WTC11 (cell line): ENCODE measurements at regions not wholly inside any gene's neighbourhood (a gene's known extent, or its start where the extent isn't known, plus 50 kb on each side); places are given as distances from the start of the nearest gene placed in this dataset.
"Not testable (repeated sequence)": the region's sequence is repeated elsewhere in the genome, so short reads cannot be mapped to it uniquely, and the experiment has no call there.

Source experiments
- ATAC-seq: fragments of 200-7000 bp; cut with Tn5 transposase; 2 replicates; pipeline ENCODE4 v1.10.0; 2021; ENCODE audit warnings: mild to moderate bottlenecking, moderate library complexity
- CTCF ChIA-PET: fragments of 300-600 bp; sonication (Branson Sonifier 250); formaldehyde crosslinking; loops from one replicate; lab custom pipeline; 2021; ENCODE audit warnings: antibody characterized with exemption; lab: Charles Lee
- POLR2A ChIA-PET: fragments of 350-600 bp; sonication (Branson Sonifier 250); formaldehyde crosslinking; loops from one replicate; lab custom pipeline; 2021; ENCODE audit warnings: antibody characterized with exemption; lab: Charles Lee
- DNase-seq: peaks from one replicate; pipeline ENCODE4 v3.0.0; 2021; ENCODE audit warnings: low spot score
- H3K27ac Mint-ChIP-seq: 2 replicates; pipeline ENCODE4 v1.8.0; 2021; ENCODE audit warnings: mixed read lengths
- H3K27me3 Mint-ChIP-seq: 2 replicates; pipeline ENCODE4 v1.8.0; 2021; ENCODE audit warnings: low read depth, mild to moderate bottlenecking, moderate library complexity, mixed read lengths
- H3K36me3 Mint-ChIP-seq: 2 replicates; pipeline ENCODE4 v1.8.0; 2021; ENCODE audit warnings: mixed read lengths
- H3K4me1 Mint-ChIP-seq: 2 replicates; pipeline ENCODE4 v1.8.0; 2022; ENCODE audit warnings: mixed read lengths
- H3K4me3 Mint-ChIP-seq: 2 replicates; pipeline ENCODE4 v1.8.0; 2021; ENCODE audit warnings: mild to moderate bottlenecking, moderate library complexity, mixed read lengths
- H3K9me3 Mint-ChIP-seq: 2 replicates; pipeline ENCODE4 v1.8.0; 2021; ENCODE audit warnings: mixed read lengths
- ATF2 ChIP-seq: sonication (generic); formaldehyde crosslinking; IDR thresholded peaks from 2 replicates; pipeline ENCODE4 v1.8.1; 2022; ENCODE audit warnings: low read depth, missing genetic modification reagents, borderline replicate concordance
- ATF3 ChIP-seq: sonication (generic); formaldehyde crosslinking; conservative IDR thresholded peaks from 2 replicates; pipeline ENCODE4 v1.8.1; 2022; ENCODE audit warnings: mild to moderate bottlenecking, missing genetic modification reagents
- EMX1 ChIP-seq: fragments of 250-450 bp; sonication (Bioruptor Pico); IDR thresholded peaks from 2 replicates; pipeline ENCODE4 v1.8.0; 2021; ENCODE audit warnings: mild to moderate bottlenecking
- ETV6 ChIP-seq: sonication (generic); formaldehyde crosslinking; IDR thresholded peaks from 2 replicates; pipeline ENCODE4 v1.8.1; 2022; ENCODE audit warnings: mild to moderate bottlenecking, missing genetic modification reagents
- FOXJ3 ChIP-seq: sonication (generic); formaldehyde crosslinking; IDR thresholded peaks from 2 replicates; pipeline ENCODE4 v1.9.0; 2021; ENCODE audit warnings: missing genetic modification reagents, mild to moderate bottlenecking, borderline replicate concordance
- NFE2L1 ChIP-seq: sonication (generic); formaldehyde crosslinking; IDR thresholded peaks from 2 replicates; pipeline ENCODE4 v1.8.1; 2023; ENCODE audit warnings: missing genetic modification reagents
- NFYB ChIP-seq: sonication (generic); formaldehyde crosslinking; conservative IDR thresholded peaks from 2 replicates; pipeline ENCODE4 v1.8.0; 2022; ENCODE audit warnings: low read depth, missing genetic modification reagents
- TCF7 ChIP-seq: sonication (generic); formaldehyde crosslinking; IDR thresholded peaks from 2 replicates; pipeline ENCODE4 v1.8.0; 2022; ENCODE audit warnings: mild to moderate bottlenecking, low read depth, missing genetic modification reagents, moderate library complexity
- ZBTB43 ChIP-seq: sonication (generic); formaldehyde crosslinking; IDR thresholded peaks from 2 replicates; pipeline ENCODE4 v1.8.1; 2023; ENCODE audit warnings: mild to moderate bottlenecking, missing genetic modification reagents
- ZNF416 ChIP-seq: fragments of 250-450 bp; sonication (Bioruptor Pico); IDR thresholded peaks from 2 replicates; pipeline ENCODE4 v1.9.0; 2021; ENCODE audit warnings: mild to moderate bottlenecking, inconsistent platforms
- TF ChIP-seq, protein P1 (sequence below): fragments of 250-450 bp; sonication (Bioruptor Pico); IDR thresholded peaks from 2 replicates; pipeline ENCODE4 v1.9.0; 2021; ENCODE audit warnings: mild to moderate bottlenecking, borderline replicate concordance
- TF ChIP-seq, protein P2 (sequence below): fragments of 250-450 bp; sonication (Bioruptor Pico); IDR thresholded peaks from 2 replicates; pipeline ENCODE4 v1.9.0; 2021; ENCODE audit warnings: mild to moderate bottlenecking
- TF ChIP-seq, protein P3 (sequence below): sonication (generic); formaldehyde crosslinking; IDR thresholded peaks from 2 replicates; pipeline ENCODE4 v1.8.1; 2023; ENCODE audit warnings: mild to moderate bottlenecking, missing genetic modification reagents

GRCh38 chr22:48482771-48483170, 1344.9 kb downstream of the BRD1 start:
- no peak overlapping the region for H3K27ac Mint-ChIP-seq
- H3K36me3 Mint-ChIP-seq, result no peaks in the 10 kb centered on the region
- ChIA-PET POLR2A (no interaction called here), CTCF (no interaction called here)
- DNase-seq (no peak), ATAC-seq (no peak)
- no peak overlapping the region for H3K4me3 Mint-ChIP-seq
- TF ChIP-seq ATF3 (CRISPR knock-in tag) (no peak), ETV6 (no peak), ZBTB43 (CRISPR knock-in tag) (no peak), ATF2 (CRISPR knock-in tag) (no peak), NFE2L1 (CRISPR knock-in tag) (no peak), ZNF416 (CRISPR knock-in tag) (no peak), FOXJ3 (CRISPR knock-in tag) (no peak), TCF7 (CRISPR knock-in tag) (no peak), EMX1 (no peak), NFYB (CRISPR knock-in tag) (no peak)
- TF ChIP-seq, protein P1, sequence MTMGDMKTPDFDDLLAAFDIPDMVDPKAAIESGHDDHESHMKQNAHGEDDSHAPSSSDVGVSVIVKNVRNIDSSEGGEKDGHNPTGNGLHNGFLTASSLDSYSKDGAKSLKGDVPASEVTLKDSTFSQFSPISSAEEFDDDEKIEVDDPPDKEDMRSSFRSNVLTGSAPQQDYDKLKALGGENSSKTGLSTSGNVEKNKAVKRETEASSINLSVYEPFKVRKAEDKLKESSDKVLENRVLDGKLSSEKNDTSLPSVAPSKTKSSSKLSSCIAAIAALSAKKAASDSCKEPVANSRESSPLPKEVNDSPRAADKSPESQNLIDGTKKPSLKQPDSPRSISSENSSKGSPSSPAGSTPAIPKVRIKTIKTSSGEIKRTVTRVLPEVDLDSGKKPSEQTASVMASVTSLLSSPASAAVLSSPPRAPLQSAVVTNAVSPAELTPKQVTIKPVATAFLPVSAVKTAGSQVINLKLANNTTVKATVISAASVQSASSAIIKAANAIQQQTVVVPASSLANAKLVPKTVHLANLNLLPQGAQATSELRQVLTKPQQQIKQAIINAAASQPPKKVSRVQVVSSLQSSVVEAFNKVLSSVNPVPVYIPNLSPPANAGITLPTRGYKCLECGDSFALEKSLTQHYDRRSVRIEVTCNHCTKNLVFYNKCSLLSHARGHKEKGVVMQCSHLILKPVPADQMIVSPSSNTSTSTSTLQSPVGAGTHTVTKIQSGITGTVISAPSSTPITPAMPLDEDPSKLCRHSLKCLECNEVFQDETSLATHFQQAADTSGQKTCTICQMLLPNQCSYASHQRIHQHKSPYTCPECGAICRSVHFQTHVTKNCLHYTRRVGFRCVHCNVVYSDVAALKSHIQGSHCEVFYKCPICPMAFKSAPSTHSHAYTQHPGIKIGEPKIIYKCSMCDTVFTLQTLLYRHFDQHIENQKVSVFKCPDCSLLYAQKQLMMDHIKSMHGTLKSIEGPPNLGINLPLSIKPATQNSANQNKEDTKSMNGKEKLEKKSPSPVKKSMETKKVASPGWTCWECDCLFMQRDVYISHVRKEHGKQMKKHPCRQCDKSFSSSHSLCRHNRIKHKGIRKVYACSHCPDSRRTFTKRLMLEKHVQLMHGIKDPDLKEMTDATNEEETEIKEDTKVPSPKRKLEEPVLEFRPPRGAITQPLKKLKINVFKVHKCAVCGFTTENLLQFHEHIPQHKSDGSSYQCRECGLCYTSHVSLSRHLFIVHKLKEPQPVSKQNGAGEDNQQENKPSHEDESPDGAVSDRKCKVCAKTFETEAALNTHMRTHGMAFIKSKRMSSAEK (CRISPR knock-in tag), result no peak
- TF ChIP-seq, protein P2, sequence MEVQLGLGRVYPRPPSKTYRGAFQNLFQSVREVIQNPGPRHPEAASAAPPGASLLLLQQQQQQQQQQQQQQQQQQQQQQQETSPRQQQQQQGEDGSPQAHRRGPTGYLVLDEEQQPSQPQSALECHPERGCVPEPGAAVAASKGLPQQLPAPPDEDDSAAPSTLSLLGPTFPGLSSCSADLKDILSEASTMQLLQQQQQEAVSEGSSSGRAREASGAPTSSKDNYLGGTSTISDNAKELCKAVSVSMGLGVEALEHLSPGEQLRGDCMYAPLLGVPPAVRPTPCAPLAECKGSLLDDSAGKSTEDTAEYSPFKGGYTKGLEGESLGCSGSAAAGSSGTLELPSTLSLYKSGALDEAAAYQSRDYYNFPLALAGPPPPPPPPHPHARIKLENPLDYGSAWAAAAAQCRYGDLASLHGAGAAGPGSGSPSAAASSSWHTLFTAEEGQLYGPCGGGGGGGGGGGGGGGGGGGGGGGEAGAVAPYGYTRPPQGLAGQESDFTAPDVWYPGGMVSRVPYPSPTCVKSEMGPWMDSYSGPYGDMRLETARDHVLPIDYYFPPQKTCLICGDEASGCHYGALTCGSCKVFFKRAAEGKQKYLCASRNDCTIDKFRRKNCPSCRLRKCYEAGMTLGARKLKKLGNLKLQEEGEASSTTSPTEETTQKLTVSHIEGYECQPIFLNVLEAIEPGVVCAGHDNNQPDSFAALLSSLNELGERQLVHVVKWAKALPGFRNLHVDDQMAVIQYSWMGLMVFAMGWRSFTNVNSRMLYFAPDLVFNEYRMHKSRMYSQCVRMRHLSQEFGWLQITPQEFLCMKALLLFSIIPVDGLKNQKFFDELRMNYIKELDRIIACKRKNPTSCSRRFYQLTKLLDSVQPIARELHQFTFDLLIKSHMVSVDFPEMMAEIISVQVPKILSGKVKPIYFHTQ (CRISPR knock-in tag), result no peak
- TF ChIP-seq, protein P3, sequence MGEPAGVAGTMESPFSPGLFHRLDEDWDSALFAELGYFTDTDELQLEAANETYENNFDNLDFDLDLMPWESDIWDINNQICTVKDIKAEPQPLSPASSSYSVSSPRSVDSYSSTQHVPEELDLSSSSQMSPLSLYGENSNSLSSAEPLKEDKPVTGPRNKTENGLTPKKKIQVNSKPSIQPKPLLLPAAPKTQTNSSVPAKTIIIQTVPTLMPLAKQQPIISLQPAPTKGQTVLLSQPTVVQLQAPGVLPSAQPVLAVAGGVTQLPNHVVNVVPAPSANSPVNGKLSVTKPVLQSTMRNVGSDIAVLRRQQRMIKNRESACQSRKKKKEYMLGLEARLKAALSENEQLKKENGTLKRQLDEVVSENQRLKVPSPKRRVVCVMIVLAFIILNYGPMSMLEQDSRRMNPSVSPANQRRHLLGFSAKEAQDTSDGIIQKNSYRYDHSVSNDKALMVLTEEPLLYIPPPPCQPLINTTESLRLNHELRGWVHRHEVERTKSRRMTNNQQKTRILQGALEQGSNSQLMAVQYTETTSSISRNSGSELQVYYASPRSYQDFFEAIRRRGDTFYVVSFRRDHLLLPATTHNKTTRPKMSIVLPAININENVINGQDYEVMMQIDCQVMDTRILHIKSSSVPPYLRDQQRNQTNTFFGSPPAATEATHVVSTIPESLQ (CRISPR knock-in tag), result no peak
- peaks cover 3% of the 10 kb centered on the region; the same call in 1 of the 2 replicates for H3K27me3 Mint-ChIP-seq
- 0 out of 2 replicates have a peak, but pooled peaks cover 4% of the 10 kb centered on the region for H3K9me3 Mint-ChIP-seq
- H3K4me1 Mint-ChIP-seq, result peaks cover 28% of the 10 kb centered on the region

- peaks cover 30% of the 10 kb centered on the region for H3K4me1 Mint-ChIP-seq
- CTCF ChIA-PET, ATAC-seq, POLR2A ChIA-PET, H3K27me3 Mint-ChIP-seq, DNase-seq, H3K9me3 Mint-ChIP-seq, H3K27ac Mint-ChIP-seq, H3K4me3 Mint-ChIP-seq, H3K36me3 Mint-ChIP-seq: not testable (repeated sequence)
These were observed 1345.5 kb downstream of the BRD1 start for GRCh38 chr22:48482198-48482597.
